Mesothelial cell of epicardium (in vitro differentiated cells): ENCODE measurements at regions not wholly inside any gene's neighbourhood (a gene's known extent, or its start where the extent isn't known, plus 50 kb on each side); places are given as distances from the start of the nearest gene placed in this dataset.

Experiments
- DNase-seq, 2 experiments: peaks; one replicate each; pipeline ENCODE4 v3.0.0; 2021; ENCODE audit warnings: low spot score in 2 of 2; ENCODE audit not compliant: unreplicated experiment in 2 of 2
- H3K27ac Mint-ChIP-seq: 2 replicates; pipeline ENCODE4 v1.8.0; 2021; ENCODE audit warnings: mixed read lengths
- H3K27me3 Mint-ChIP-seq: 2 replicates; pipeline ENCODE4 v1.8.0; 2021; ENCODE audit warnings: low read depth, mixed read lengths
- H3K36me3 Mint-ChIP-seq: 2 replicates; pipeline ENCODE4 v1.8.0; 2021; ENCODE audit warnings: mixed read lengths
- H3K4me1 Mint-ChIP-seq: 2 replicates; pipeline ENCODE4 v1.8.0; 2021; ENCODE audit warnings: mixed read lengths
- H3K4me3 Mint-ChIP-seq: 2 replicates; pipeline ENCODE4 v1.8.0; 2021; ENCODE audit warnings: mild to moderate bottlenecking, moderate library complexity, mixed read lengths
- H3K9me3 Mint-ChIP-seq: 2 replicates; pipeline ENCODE4 v1.8.0; 2021; ENCODE audit warnings: mixed read lengths
- TF ChIP-seq, protein P1 (sequence below): fragments of 200-600 bp; sonication (generic); IDR thresholded peaks from one replicate; pipeline ENCODE4 v1.5.0; 2021; ENCODE audit warnings: antibody characterized with exemption; ENCODE audit not compliant: unreplicated experiment

GRCh38 chr11:80455818-80456217, 1015.0 kb upstream of the TENM4 start:
- H3K27me3 Mint-ChIP-seq, result no peaks in the 10 kb centered on the region
- H3K4me3 Mint-ChIP-seq, result no peak overlapping the region
- H3K4me1 Mint-ChIP-seq, result no peaks in the 10 kb centered on the region
- no peak overlapping the region for H3K27ac Mint-ChIP-seq
- no peaks in the 10 kb centered on the region for H3K36me3 Mint-ChIP-seq
- no peak for DNase-seq
- TF ChIP-seq, protein P1, sequence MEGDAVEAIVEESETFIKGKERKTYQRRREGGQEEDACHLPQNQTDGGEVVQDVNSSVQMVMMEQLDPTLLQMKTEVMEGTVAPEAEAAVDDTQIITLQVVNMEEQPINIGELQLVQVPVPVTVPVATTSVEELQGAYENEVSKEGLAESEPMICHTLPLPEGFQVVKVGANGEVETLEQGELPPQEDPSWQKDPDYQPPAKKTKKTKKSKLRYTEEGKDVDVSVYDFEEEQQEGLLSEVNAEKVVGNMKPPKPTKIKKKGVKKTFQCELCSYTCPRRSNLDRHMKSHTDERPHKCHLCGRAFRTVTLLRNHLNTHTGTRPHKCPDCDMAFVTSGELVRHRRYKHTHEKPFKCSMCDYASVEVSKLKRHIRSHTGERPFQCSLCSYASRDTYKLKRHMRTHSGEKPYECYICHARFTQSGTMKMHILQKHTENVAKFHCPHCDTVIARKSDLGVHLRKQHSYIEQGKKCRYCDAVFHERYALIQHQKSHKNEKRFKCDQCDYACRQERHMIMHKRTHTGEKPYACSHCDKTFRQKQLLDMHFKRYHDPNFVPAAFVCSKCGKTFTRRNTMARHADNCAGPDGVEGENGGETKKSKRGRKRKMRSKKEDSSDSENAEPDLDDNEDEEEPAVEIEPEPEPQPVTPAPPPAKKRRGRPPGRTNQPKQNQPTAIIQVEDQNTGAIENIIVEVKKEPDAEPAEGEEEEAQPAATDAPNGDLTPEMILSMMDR, result no peak
- no peaks in the 10 kb centered on the region for H3K9me3 Mint-ChIP-seq

DNA sequence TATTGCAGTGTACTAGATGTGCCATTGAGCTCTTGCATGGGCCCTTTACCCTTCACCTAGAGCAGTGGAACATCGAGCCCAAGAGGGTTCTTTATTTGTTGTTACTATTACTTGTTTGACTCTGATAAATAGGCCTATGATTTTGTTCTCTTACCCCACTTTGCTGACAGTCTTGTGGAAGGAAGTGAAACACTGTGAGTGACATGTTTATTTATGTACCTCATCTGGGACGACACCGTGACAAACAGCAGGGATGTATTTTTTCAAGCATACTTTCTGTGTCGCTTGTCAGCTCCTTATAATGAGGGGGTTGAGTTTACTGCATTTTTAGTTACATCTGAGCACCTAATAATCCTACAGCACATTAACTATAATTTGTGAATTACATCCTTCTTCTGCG, 1010.3 kb upstream of the TENM4 start:
- no peak for DNase-seq
- Mint-ChIP-seq H3K27ac (no peak overlapping the region), H3K4me1 (no peaks in the 10 kb centered on the region), H3K36me3 (no peaks in the 10 kb centered on the region), H3K9me3 (no peaks in the 10 kb centered on the region), H3K4me3 (no peak overlapping the region), H3K27me3 (peaks cover 8% of the 10 kb centered on the region)
- TF ChIP-seq, protein P1, result no peak

GRCh38 chr11:80448709-80449108, 1007.9 kb upstream of the TENM4 start:
- Mint-ChIP-seq H3K27ac (no peak overlapping the region), H3K4me3 (no peak overlapping the region), H3K4me1 (no peaks in the 10 kb centered on the region), H3K36me3 (no peaks in the 10 kb centered on the region), H3K9me3 (peaks cover 5% of the 10 kb centered on the region), H3K27me3 (peaks cover 8% of the 10 kb centered on the region)
- no peak for DNase-seq
- TF ChIP-seq, protein P1, result no peak

DNA sequence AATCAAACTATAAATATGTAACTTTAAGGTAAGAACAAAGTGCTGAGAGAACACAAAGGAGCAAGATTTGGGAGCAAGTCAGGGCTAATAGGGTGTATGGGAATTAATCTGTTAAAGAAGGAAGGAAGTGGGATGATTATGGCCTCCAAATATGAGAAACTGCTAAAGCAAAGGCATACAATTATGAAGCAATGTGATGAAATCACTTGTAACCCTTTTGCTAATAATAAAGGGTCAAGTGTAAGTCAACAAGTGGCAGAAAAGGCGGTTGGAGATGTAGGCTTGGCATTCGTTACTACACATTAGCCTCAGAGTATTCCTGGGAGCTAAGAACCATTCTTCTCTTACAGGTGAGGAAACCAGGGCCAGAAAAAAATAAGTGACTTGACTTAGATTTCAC, 1002.3 kb upstream of the TENM4 start:
- TF ChIP-seq, protein P1, result no peak
- Mint-ChIP-seq H3K4me1 (no peaks in the 10 kb centered on the region), H3K36me3 (no peaks in the 10 kb centered on the region), H3K27ac (no peak overlapping the region), H3K9me3 (peaks cover 5% of the 10 kb centered on the region), H3K4me3 (no peak overlapping the region), H3K27me3 (peaks cover 4% of the 10 kb centered on the region)
- DNase-seq, result no peak

DNA sequence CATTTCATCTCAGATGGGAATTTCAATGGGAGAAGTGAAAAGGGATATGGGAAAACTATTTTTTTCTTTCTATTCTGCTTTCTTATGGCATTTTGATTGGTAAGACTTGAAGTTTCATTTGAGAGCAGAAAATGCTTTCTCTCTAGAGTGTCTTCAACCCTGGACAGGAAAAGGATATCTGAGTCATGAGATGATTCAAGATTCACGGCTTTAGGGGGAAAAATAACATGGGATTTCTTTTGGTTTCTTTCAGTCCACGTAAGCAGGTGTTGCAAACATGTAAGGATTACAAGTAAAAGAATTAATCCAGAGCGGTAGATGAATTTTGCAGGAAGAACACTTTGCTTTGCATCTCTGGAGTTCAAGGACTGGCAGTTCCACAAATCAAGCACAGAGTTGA, 1001.0 kb upstream of the TENM4 start:
- Mint-ChIP-seq H3K4me1 (no peaks in the 10 kb centered on the region), H3K4me3 (no peak overlapping the region), H3K27me3 (peaks cover 7% of the 10 kb centered on the region), H3K27ac (no peak overlapping the region), H3K9me3 (peaks cover 5% of the 10 kb centered on the region), H3K36me3 (no peaks in the 10 kb centered on the region)
- TF ChIP-seq, protein P1, result no peak
- DNase-seq, result no peak

GRCh38 chr11:80440835-80441234, 1000.0 kb upstream of the TENM4 start:
- no peaks in the 10 kb centered on the region for H3K4me1 Mint-ChIP-seq
- H3K36me3 Mint-ChIP-seq, result no peaks in the 10 kb centered on the region
- peaks cover 3% of the 10 kb centered on the region for H3K9me3 Mint-ChIP-seq
- DNase-seq, result no peak
- H3K27ac Mint-ChIP-seq, result no peak overlapping the region
- H3K27me3 Mint-ChIP-seq, result peaks cover 3% of the 10 kb centered on the region
- H3K4me3 Mint-ChIP-seq, result no peak overlapping the region
- TF ChIP-seq, protein P1, result no peak
